Vagina (tissue), 2 donors: ENCODE measurements at regions not wholly inside any gene's neighbourhood (a gene's known extent, or its start where the extent isn't known, plus 50 kb on each side); places are given as distances from the start of the nearest gene placed in this dataset.

ENCODE experiments used
- CTCF ChIP-seq, 3 experiments: fragments of 450-650 bp in 2 of 3; fragments of 200-600 bp in 1 of 3; sonication (generic) in 1 of 3; IDR thresholded peaks; one replicate each; pipeline ENCODE4 v1.5.1; 2017 to 2019; ENCODE audit warnings: antibody characterized with exemption in 3 of 3, mild to moderate bottlenecking in 2 of 3, moderate library complexity in 2 of 3
- POLR2A ChIP-seq, 2 donors: fragments of 450-650 bp; IDR thresholded peaks; one replicate each; pipeline ENCODE4 v1.6.1; 2017; ENCODE audit warnings: antibody characterized with exemption in 2 of 2, mild to moderate bottlenecking in 2 of 2, moderate library complexity in 2 of 2

GRCh38 chr5:99105216-99105615 is 176.4 kb upstream of the CHD1 start:
- TF ChIP-seq POLR2A (IDR thresholded peaks at IDR 0.05) (no peak), CTCF (IDR thresholded peaks at IDR 0.05) (no peak)
